Activated naive CD4-positive, alpha-beta T cell treated with anti-CD3 and anti-CD28 coated beads, Interleukin-2, amount 10 ng/mL, durations not matched to agents 7 days and 5 days (primary cell): ENCODE measurements at regions not wholly inside any gene's neighbourhood (a gene's known extent, or its start where the extent isn't known, plus 50 kb on each side); places are given as distances from the start of the nearest gene placed in this dataset.
"Not testable (repeated sequence)": the region's sequence is repeated elsewhere in the genome, so short reads cannot be mapped to it uniquely, and the experiment has no call there.

ENCODE experiments used
- CTCF ChIA-PET: fragments of 350-600 bp; sonication (Branson Sonifier 250); formaldehyde crosslinking; loops from one replicate; lab custom pipeline; 2021; ENCODE audit warnings: antibody characterized with exemption; lab: Charles Lee
- DNase-seq: peaks from one replicate; pipeline ENCODE4 v3.0.0-alpha.2; 2020
- H3K27ac Mint-ChIP-seq: one replicate; pipeline ENCODE4 v1.8.0; 2021; ENCODE audit warnings: mild to moderate bottlenecking, moderate library complexity, mixed read lengths
- H3K27me3 Mint-ChIP-seq: one replicate; pipeline ENCODE4 v1.8.0; 2021; ENCODE audit warnings: mild to moderate bottlenecking, mixed read lengths
- H3K36me3 Mint-ChIP-seq: one replicate; pipeline ENCODE4 v1.8.0; 2021; ENCODE audit warnings: mixed read lengths
- H3K4me1 Mint-ChIP-seq: one replicate; pipeline ENCODE4 v1.8.0; 2021; ENCODE audit warnings: mixed read lengths
- H3K4me3 Mint-ChIP-seq: one replicate; pipeline ENCODE4 v1.8.0; 2021; ENCODE audit warnings: mild to moderate bottlenecking, moderate library complexity, mixed read lengths
- H3K9me3 Mint-ChIP-seq: one replicate; pipeline ENCODE4 v1.8.0; 2021; ENCODE audit warnings: mixed read lengths

GRCh38 chr1:219086956-219087469 lies 86.7 kb upstream of the LYPLAL1 start:
- no peaks in the 10 kb centered on the region for H3K27me3 Mint-ChIP-seq
- no peaks in the 10 kb centered on the region for H3K4me1 Mint-ChIP-seq
- no peak overlapping the region for H3K4me3 Mint-ChIP-seq
- no peaks in the 10 kb centered on the region for H3K9me3 Mint-ChIP-seq
- CTCF ChIA-PET, result no interaction called here
- no peaks in the 10 kb centered on the region for H3K36me3 Mint-ChIP-seq
- no peak overlapping the region for H3K27ac Mint-ChIP-seq
- DNase-seq, result no peak

GRCh38 chr1:219088778-219089557 lies 84.7 kb upstream of the LYPLAL1 start:
- H3K4me3 Mint-ChIP-seq, result no peak overlapping the region
- H3K36me3 Mint-ChIP-seq, result no peaks in the 10 kb centered on the region
- no peaks in the 10 kb centered on the region for H3K4me1 Mint-ChIP-seq
- no peak overlapping the region for H3K27ac Mint-ChIP-seq
- DNase-seq, result no peak
- CTCF ChIA-PET, result interaction anchor here (0.6 kb wide), 1 partner anchor 328 kb away, joined by 3 read pairs; no protein-coding TSS in a partner anchor
- no peaks in the 10 kb centered on the region for H3K9me3 Mint-ChIP-seq
- no peaks in the 10 kb centered on the region for H3K27me3 Mint-ChIP-seq

GRCh38 chr1:219090607-219091006 lies 83.1 kb upstream of the LYPLAL1 start:
- H3K4me1 Mint-ChIP-seq, result no peaks in the 10 kb centered on the region
- H3K27me3 Mint-ChIP-seq, result no peaks in the 10 kb centered on the region
- no peaks in the 10 kb centered on the region for H3K9me3 Mint-ChIP-seq
- no peak overlapping the region for H3K27ac Mint-ChIP-seq
- DNase-seq, result no peak
- H3K36me3 Mint-ChIP-seq, result no peaks in the 10 kb centered on the region
- no peak overlapping the region for H3K4me3 Mint-ChIP-seq
- CTCF ChIA-PET, result no interaction called here

- no peaks in the 10 kb centered on the region for H3K9me3 Mint-ChIP-seq
- no peak overlapping the region for H3K27ac Mint-ChIP-seq
- H3K4me3 Mint-ChIP-seq, result no peak overlapping the region
- no peak for DNase-seq
- no peaks in the 10 kb centered on the region for H3K4me1 Mint-ChIP-seq
- no peaks in the 10 kb centered on the region for H3K27me3 Mint-ChIP-seq
- H3K36me3 Mint-ChIP-seq, result no peaks in the 10 kb centered on the region
- CTCF ChIA-PET, result no interaction called here
These were observed 81.5 kb upstream of the LYPLAL1 start for GRCh38 chr1:219092206-219092605.

- CTCF ChIA-PET, result no interaction called here
- Mint-ChIP-seq H3K9me3 (no peaks in the 10 kb centered on the region), H3K4me1 (no peaks in the 10 kb centered on the region), H3K4me3 (no peak overlapping the region), H3K27me3 (no peaks in the 10 kb centered on the region), H3K27ac (no peak overlapping the region), H3K36me3 (no peaks in the 10 kb centered on the region)
- no peak for DNase-seq
These were observed 74.4 kb upstream of the LYPLAL1 start for GRCh38 chr1:219099307-219099706.

GRCh38 chr1:219100059-219100458 lies 73.6 kb upstream of the LYPLAL1 start:
- H3K27me3 Mint-ChIP-seq, result no peaks in the 10 kb centered on the region
- H3K4me3 Mint-ChIP-seq, result no peak overlapping the region
- no peak overlapping the region for H3K27ac Mint-ChIP-seq
- no peaks in the 10 kb centered on the region for H3K4me1 Mint-ChIP-seq
- no peaks in the 10 kb centered on the region for H3K9me3 Mint-ChIP-seq
- DNase-seq, result no peak
- CTCF ChIA-PET, result no interaction called here
- H3K36me3 Mint-ChIP-seq, result no peaks in the 10 kb centered on the region

- H3K27ac Mint-ChIP-seq, DNase-seq, H3K27me3 Mint-ChIP-seq, H3K9me3 Mint-ChIP-seq, H3K36me3 Mint-ChIP-seq, CTCF ChIA-PET, H3K4me1 Mint-ChIP-seq, H3K4me3 Mint-ChIP-seq: not testable (repeated sequence)
These were observed 71.2 kb upstream of the LYPLAL1 start for GRCh38 chr1:219102466-219102865.

GRCh38 chr1:219105893-219106292 lies 67.8 kb upstream of the LYPLAL1 start:
- CTCF ChIA-PET, result no interaction called here
- no peaks in the 10 kb centered on the region for H3K36me3 Mint-ChIP-seq
- DNase-seq, result no peak
- H3K4me1 Mint-ChIP-seq, result no peaks in the 10 kb centered on the region
- H3K27ac Mint-ChIP-seq, result no peak overlapping the region
- H3K27me3 Mint-ChIP-seq, result no peaks in the 10 kb centered on the region
- H3K4me3 Mint-ChIP-seq, result no peak overlapping the region
- H3K9me3 Mint-ChIP-seq, result peaks cover 2% of the 10 kb centered on the region

GRCh38 chr1:219109424-219110018 lies 64.2 kb upstream of the LYPLAL1 start:
- no peak for DNase-seq
- CTCF ChIA-PET, result no interaction called here
- Mint-ChIP-seq H3K4me1 (no peaks in the 10 kb centered on the region), H3K27me3 (no peaks in the 10 kb centered on the region), H3K36me3 (no peaks in the 10 kb centered on the region), H3K4me3 (no peak overlapping the region), H3K27ac (no peak overlapping the region), H3K9me3 (peaks cover 9% of the 10 kb centered on the region)

- H3K36me3 Mint-ChIP-seq, result no peaks in the 10 kb centered on the region
- H3K9me3 Mint-ChIP-seq, result peaks cover 7% of the 10 kb centered on the region
- no peaks in the 10 kb centered on the region for H3K4me1 Mint-ChIP-seq
- no peak overlapping the region for H3K27ac Mint-ChIP-seq
- H3K4me3 Mint-ChIP-seq, result no peak overlapping the region
- DNase-seq, result no peak
- H3K27me3 Mint-ChIP-seq, result no peaks in the 10 kb centered on the region
- CTCF ChIA-PET, result no interaction called here
These were observed 60.4 kb upstream of the LYPLAL1 start for GRCh38 chr1:219113261-219113660.

GRCh38 chr1:219114014-219114413 lies 59.7 kb upstream of the LYPLAL1 start:
- H3K4me1 Mint-ChIP-seq, result no peaks in the 10 kb centered on the region
- no peak overlapping the region for H3K27ac Mint-ChIP-seq
- H3K27me3 Mint-ChIP-seq, result no peaks in the 10 kb centered on the region
- H3K36me3 Mint-ChIP-seq, result no peaks in the 10 kb centered on the region
- CTCF ChIA-PET, result no interaction called here
- no peak for DNase-seq
- H3K4me3 Mint-ChIP-seq, result no peak overlapping the region
- H3K9me3 Mint-ChIP-seq, result peaks cover 7% of the 10 kb centered on the region

GRCh38 chr1:219119839-219120238 lies 53.8 kb upstream of the LYPLAL1 start:
- Mint-ChIP-seq H3K27ac (no peak overlapping the region), H3K4me3 (no peak overlapping the region), H3K27me3 (no peaks in the 10 kb centered on the region), H3K4me1 (no peaks in the 10 kb centered on the region), H3K36me3 (no peaks in the 10 kb centered on the region), H3K9me3 (no peaks in the 10 kb centered on the region)
- no peak for DNase-seq
- CTCF ChIA-PET, result no interaction called here

GRCh38 chr1:219120624-219121544 lies 52.8 kb upstream of the LYPLAL1 start:
- no peaks in the 10 kb centered on the region for H3K27me3 Mint-ChIP-seq
- no peak overlapping the region for H3K4me3 Mint-ChIP-seq
- H3K36me3 Mint-ChIP-seq, result no peaks in the 10 kb centered on the region
- no peak overlapping the region for H3K27ac Mint-ChIP-seq
- no peaks in the 10 kb centered on the region for H3K4me1 Mint-ChIP-seq
- H3K9me3 Mint-ChIP-seq, result no peaks in the 10 kb centered on the region
- DNase-seq, result no peak
- CTCF ChIA-PET, result no interaction called here

GRCh38 chr1:219121679-219122078 lies 52.0 kb upstream of the LYPLAL1 start:
- no peak for DNase-seq
- Mint-ChIP-seq H3K36me3 (no peaks in the 10 kb centered on the region), H3K27me3 (no peaks in the 10 kb centered on the region), H3K27ac (no peak overlapping the region), H3K4me3 (no peak overlapping the region), H3K4me1 (no peaks in the 10 kb centered on the region), H3K9me3 (no peaks in the 10 kb centered on the region)
- CTCF ChIA-PET, result no interaction called here
